Thymus (tissue), 11 donors: ENCODE measurements at regions not wholly inside any gene's neighbourhood (a gene's known extent, or its start where the extent isn't known, plus 50 kb on each side); places are given as distances from the start of the nearest gene placed in this dataset.
"Not testable (repeated sequence)": the region's sequence is repeated elsewhere in the genome, so short reads cannot be mapped to it uniquely, and the experiment has no call there.

Experiments used
- DNase-seq, 9 donors: peaks; one replicate each; pipeline ENCODE4 v3.0.0-alpha.2; 2013; ENCODE audit warnings: low spot score in 9 of 9, low read depth in 6 of 9, missing footprints in 1 of 9
- H3K27ac ChIP-seq, 2 donors: one replicate each; pipeline ENCODE4 v1.5.1; 2013; ENCODE audit warnings: control low read depth in 1 of 2, low read depth in 1 of 2, low read length in 1 of 2, mild to moderate bottlenecking in 1 of 2, moderate library complexity in 1 of 2
- H3K27me3 ChIP-seq, 2 donors: one replicate each; pipeline ENCODE4 v1.5.1; 2013; ENCODE audit warnings: low read length in 1 of 2; ENCODE audit not compliant: control insufficient read depth in 2 of 2, insufficient read depth in 1 of 2
- H3K36me3 ChIP-seq, 2 donors: one replicate each; pipeline ENCODE4 v1.5.1; 2013; ENCODE audit warnings: low read length in 1 of 2, mild to moderate bottlenecking in 1 of 2, moderate library complexity in 1 of 2; ENCODE audit not compliant: control insufficient read depth in 2 of 2, insufficient read depth in 2 of 2
- H3K4me1 ChIP-seq, 2 donors: one replicate each; pipeline ENCODE4 v1.5.1; 2013; ENCODE audit warnings: low read length in 2 of 2; ENCODE audit not compliant: control insufficient read depth in 2 of 2, insufficient read depth in 2 of 2
- H3K4me3 ChIP-seq, 2 donors: one replicate each; pipeline ENCODE4 v1.5.1; 2013; ENCODE audit warnings: low read length in 2 of 2, control low read depth in 1 of 2, mild to moderate bottlenecking in 1 of 2
- H3K9me3 ChIP-seq, 2 donors: one replicate each; pipeline ENCODE4 v1.5.1; 2013; ENCODE audit warnings: low read length in 1 of 2, mild to moderate bottlenecking in 1 of 2; ENCODE audit not compliant: control insufficient read depth in 2 of 2, insufficient read depth in 1 of 2
- WGBS: extraction: QIAGEN DNeasy Blood & Tissue Kit; methylation state at CpG from one replicate; pipeline ENCODE4 v1.1.7; 2013; 5-methylcytosine and 5-hydroxymethylcytosine counted together
- donor health status: healthy.

GRCh38 chr10:85333594-85333993 lies 1005.2 kb downstream of the CCSER2 start:
- H3K4me3 ChIP-seq: no peak overlapping the region
- no peak for DNase-seq
- peaks cover 0 to 4% of the 10 kb centered on the region in 2 donors for H3K9me3 ChIP-seq
- H3K4me1 ChIP-seq: no peaks in the 10 kb centered on the region
- no peaks in the 10 kb centered on the region for H3K36me3 ChIP-seq
- H3K27ac ChIP-seq: no peak overlapping the region
- 94% methylated on average over 3 of the region's 3 CpGs for WGBS
- H3K27me3 ChIP-seq: no peaks in the 10 kb centered on the region

- no peak overlapping the region for H3K4me3 ChIP-seq
- WGBS: 70% methylated on average over 1 of the region's 1 CpG
- no peaks in the 10 kb centered on the region for H3K27me3 ChIP-seq
- no peaks in the 10 kb centered on the region for H3K36me3 ChIP-seq
- no peaks in the 10 kb centered on the region for H3K4me1 ChIP-seq
- no peak overlapping the region for H3K27ac ChIP-seq
- H3K9me3 ChIP-seq: no peaks in the 10 kb centered on the region
- DNase-seq: no peak
These were observed 1004.2 kb downstream of the GRID1 start for GRCh38 chr10:85362401-85362800.

DNA sequence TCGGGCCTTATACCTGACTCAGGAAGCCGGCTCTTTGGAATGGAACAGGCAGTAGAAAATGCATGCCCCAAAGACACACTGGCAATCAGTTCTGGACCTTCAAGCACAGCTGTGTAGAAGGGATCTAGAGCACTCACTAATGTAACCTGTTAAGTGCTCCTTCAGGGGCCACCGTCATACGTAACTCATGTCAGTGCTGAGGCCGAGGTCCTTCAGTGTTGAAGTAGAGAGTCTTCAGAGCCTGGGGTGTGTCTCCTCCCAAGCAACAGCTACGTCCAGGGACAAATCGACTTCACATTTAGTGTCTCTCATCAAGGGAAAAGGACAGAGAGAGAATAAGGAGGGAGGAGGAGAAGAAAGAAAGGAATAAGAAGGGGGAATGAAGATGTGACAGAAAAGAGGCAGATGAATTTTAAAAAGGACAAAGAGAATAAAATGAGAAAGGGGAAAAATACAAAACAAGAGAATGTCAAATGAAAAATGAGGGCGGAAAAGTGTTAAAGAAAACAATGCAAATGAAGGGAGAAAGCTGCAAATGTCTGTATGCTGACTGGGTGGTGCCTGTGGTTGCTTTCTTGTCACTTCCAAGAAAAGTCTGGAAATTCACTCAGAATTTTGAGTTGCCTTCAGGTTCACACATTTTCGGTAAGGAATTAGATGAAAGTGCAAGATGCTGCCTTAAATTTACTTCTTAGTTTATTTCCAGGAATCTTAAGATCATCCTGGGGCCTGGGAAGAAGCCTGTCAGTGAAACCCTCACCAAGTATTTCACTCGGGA lies 989.4 kb downstream of the GRID1 start:
- 88% methylated on average over 10 of the region's 10 CpGs for WGBS
- Histone ChIP-seq H3K4me3 (no peak overlapping the region), H3K36me3 (no peaks in the 10 kb centered on the region), H3K27me3 (no peaks in the 10 kb centered on the region), H3K9me3 (no peaks in the 10 kb centered on the region), H3K27ac (no peak overlapping the region), H3K4me1 (no peaks in the 10 kb centered on the region)
- no peak for DNase-seq

GRCh38 chr10:85379338-85379737 lies 987.3 kb downstream of the GRID1 start:
- no peak for DNase-seq
- no peak overlapping the region for H3K27ac ChIP-seq
- H3K36me3 ChIP-seq: no peaks in the 10 kb centered on the region
- no peaks in the 10 kb centered on the region for H3K4me1 ChIP-seq
- no peaks in the 10 kb centered on the region for H3K27me3 ChIP-seq
- no peak overlapping the region for H3K4me3 ChIP-seq
- WGBS: 97% methylated on average over 3 of the region's 3 CpGs
- H3K9me3 ChIP-seq: no peaks in the 10 kb centered on the region

DNA sequence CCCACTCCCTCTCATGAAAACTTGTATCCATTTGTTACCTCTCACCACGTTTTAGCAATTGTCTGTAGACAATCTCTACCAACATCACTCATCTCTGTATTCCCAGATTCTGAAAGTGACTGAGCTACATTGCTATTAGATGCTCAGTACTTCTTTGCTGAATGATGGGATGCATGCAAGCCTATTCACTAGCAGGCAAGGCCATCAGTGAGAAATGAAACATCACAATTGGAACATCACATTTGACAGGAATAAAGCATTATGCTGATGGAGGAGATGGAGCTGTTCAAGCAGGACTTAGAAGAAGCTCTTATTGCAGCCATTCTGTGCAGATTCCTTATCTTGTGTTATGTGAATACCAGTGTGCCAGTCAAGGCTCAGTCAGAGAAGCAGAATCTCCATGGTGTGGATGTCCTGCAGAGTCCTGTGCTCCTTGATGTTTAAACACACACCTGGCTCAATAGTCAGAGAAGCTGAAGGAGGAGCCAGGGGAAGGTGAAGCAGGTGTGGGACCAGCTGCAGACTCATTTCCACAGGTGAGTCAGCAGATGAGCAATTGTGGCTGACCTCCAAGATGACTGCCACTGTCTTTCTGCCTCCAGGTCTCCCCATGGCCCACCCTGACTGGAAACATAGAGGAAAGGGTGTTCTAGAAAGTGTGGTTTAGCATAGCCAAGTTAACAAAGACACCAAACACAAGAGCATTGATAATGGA lies 965.5 kb downstream of the GRID1 start:
- no peaks in the 10 kb centered on the region for H3K4me1 ChIP-seq
- 28% methylated on average over 1 of the region's 1 CpG for WGBS
- H3K4me3 ChIP-seq: no peak overlapping the region

GRCh38 chr10:85402541-85402940 lies 964.1 kb downstream of the GRID1 start:
- Histone ChIP-seq H3K27ac (no peak overlapping the region), H3K36me3 (no peaks in the 10 kb centered on the region), H3K4me1 (no peaks in the 10 kb centered on the region), H3K4me3 (no peak overlapping the region), H3K9me3 (no peaks in the 10 kb centered on the region), H3K27me3 (no peaks in the 10 kb centered on the region)
- DNase-seq: no peak
- 100% methylated on average over 1 of the region's 1 CpG for WGBS

More for the DNA sequence above, 965.5 kb downstream of the GRID1 start:
- no peaks in the 10 kb centered on the region for H3K36me3 ChIP-seq
- DNase-seq: no peak
- no peaks in the 10 kb centered on the region for H3K27me3 ChIP-seq
- H3K27ac ChIP-seq: no peak overlapping the region
- no peaks in the 10 kb centered on the region for H3K9me3 ChIP-seq

GRCh38 chr10:85407088-85407487 lies 959.5 kb downstream of the GRID1 start:
- WGBS: 69% methylated on average over 3 of the region's 3 CpGs
- H3K9me3 ChIP-seq: no peaks in the 10 kb centered on the region
- H3K27me3 ChIP-seq: no peaks in the 10 kb centered on the region
- no peaks in the 10 kb centered on the region for H3K36me3 ChIP-seq
- DNase-seq: no peak
- no peak overlapping the region for H3K4me3 ChIP-seq
- no peaks in the 10 kb centered on the region for H3K4me1 ChIP-seq
- H3K27ac ChIP-seq: no peak overlapping the region

DNA sequence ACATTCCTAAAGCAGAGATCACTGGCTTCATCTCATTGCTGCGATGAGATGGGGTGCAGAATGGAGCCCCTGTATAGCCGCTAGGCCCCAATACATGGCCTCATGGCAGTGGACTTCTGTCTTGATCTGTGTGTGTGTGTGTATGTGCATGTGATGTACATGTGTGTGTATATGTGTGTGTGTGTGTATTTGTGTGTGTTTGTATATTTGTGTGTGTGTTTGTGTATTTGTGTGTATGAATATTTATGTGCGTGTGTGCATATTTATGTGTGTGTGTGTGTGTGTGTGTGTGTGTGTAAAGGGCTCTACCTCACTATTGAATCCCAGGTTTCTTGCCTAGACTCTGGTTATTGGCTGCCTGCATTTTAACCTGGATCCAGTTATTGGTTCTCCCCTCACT lies 958.2 kb downstream of the GRID1 start:
- Histone ChIP-seq H3K9me3 (peaks cover 0 to 4% of the 10 kb centered on the region in 2 donors), H3K27ac (no peak overlapping the region), H3K27me3 (no peaks in the 10 kb centered on the region), H3K4me3 (no peak overlapping the region), H3K36me3 (no peaks in the 10 kb centered on the region), H3K4me1 (no peaks in the 10 kb centered on the region)
- DNase-seq: no peak
- WGBS: 94% methylated on average over 3 of the region's 3 CpGs

- 68% methylated on average over 3 of the region's 3 CpGs for WGBS
These were observed 956.0 kb downstream of the GRID1 start for GRCh38 chr10:85410586-85410985.

More at GRCh38 chr10:85410586-85410985, 956.0 kb downstream of the GRID1 start:
- not testable (repeated sequence) for H3K36me3 ChIP-seq, H3K4me1 ChIP-seq, H3K27me3 ChIP-seq, H3K27ac ChIP-seq, DNase-seq, H3K4me3 ChIP-seq, H3K9me3 ChIP-seq
